ENCODE measurements at regions not wholly inside any gene's neighbourhood (a gene's known extent, or its start where the extent isn't known, plus 50 kb on each side); places are given as distances from the start of the nearest gene placed in this dataset.
A peak's percentile ranks its signal among the peaks of the same experiment; 100 is the strongest.
"Not testable (repeated sequence)": the region's sequence is repeated elsewhere in the genome, so short reads cannot be mapped to it uniquely, and the experiment has no call there.

- peak; percentile 16 for DNase-seq (ENCODE audit: low spot score)
These were observed 254.0 kb downstream of the CD83 start for GRCh38 chr6:14371530-14371929.

GRCh38 chr6:14372734-14373489 is 255.3 kb downstream of the CD83 start:
- DNase-seq (ENCODE audit: low spot score), result no peak

GRCh38 chr6:14373648-14374437 is 256.3 kb downstream of the CD83 start:
- DNase-seq (ENCODE audit: low spot score), result no peak

- no peak for DNase-seq (ENCODE audit: low spot score)
These were observed 258.4 kb downstream of the CD83 start for GRCh38 chr6:14375930-14376329.

- DNase-seq (ENCODE audit: low spot score), result no peak
These were observed 262.0 kb downstream of the CD83 start for GRCh38 chr6:14379568-14379967.

- no peak for DNase-seq (ENCODE audit: low spot score)
These were observed 262.7 kb downstream of the CD83 start for GRCh38 chr6:14380086-14380820.

- DNase-seq (ENCODE audit: low spot score), result no peak
These were observed 263.6 kb downstream of the CD83 start for GRCh38 chr6:14380901-14381828.

- DNase-seq (ENCODE audit: low spot score), result no peak
These were observed 264.5 kb downstream of the CD83 start for GRCh38 chr6:14381829-14382677.

- no peak for DNase-seq (ENCODE audit: low spot score)
These were observed 265.2 kb downstream of the CD83 start for GRCh38 chr6:14382678-14383236.

GRCh38 chr6:14383393-14384174 is 266.0 kb downstream of the CD83 start:
- DNase-seq (ENCODE audit: low spot score), result peak; percentile 10

- DNase-seq (ENCODE audit: low spot score), result no peak
These were observed 266.8 kb downstream of the CD83 start for GRCh38 chr6:14384175-14384949.

GRCh38 chr6:14386263-14386662 is 268.7 kb downstream of the CD83 start:
- no peak for DNase-seq (ENCODE audit: low spot score)

GRCh38 chr6:14386668-14387067 is 269.1 kb downstream of the CD83 start:
- peak; percentile 6 for DNase-seq (ENCODE audit: low spot score)

GRCh38 chr6:14388371-14388770 is 270.8 kb downstream of the CD83 start:
- DNase-seq (ENCODE audit: low spot score), result no peak

GRCh38 chr6:14389776-14390175 is 272.2 kb downstream of the CD83 start:
- DNase-seq (ENCODE audit: low spot score), result not testable (repeated sequence)

- DNase-seq (ENCODE audit: low spot score), result no peak
These were observed 273.2 kb downstream of the CD83 start for GRCh38 chr6:14390805-14391204.

GRCh38 chr6:14393910-14394309 is 276.3 kb downstream of the CD83 start:
- DNase-seq (ENCODE audit: low spot score), result no peak

GRCh38 chr6:14396392-14396791 is 278.8 kb downstream of the CD83 start:
- no peak for DNase-seq (ENCODE audit: low spot score)

Measured in Ammon's horn (tissue), 1 donor.